ENCODE measurements at regions not wholly inside any gene's neighbourhood (a gene's known extent, or its start where the extent isn't known, plus 50 kb on each side); places are given as distances from the start of the nearest gene placed in this dataset.
"Not testable (repeated sequence)": the region's sequence is repeated elsewhere in the genome, so short reads cannot be mapped to it uniquely, and the experiment has no call there.

- peaks cover 14% of the 10 kb centered on the region for H3K9me3 Mint-ChIP-seq
- no peaks in the 10 kb centered on the region for H3K4me1 Mint-ChIP-seq (ENCODE audit: low read depth)
- DNase-seq (no peak), ATAC-seq (no peak)
- H3K27me3 Mint-ChIP-seq (ENCODE audit: low read depth): no peaks in the 10 kb centered on the region
- H3K4me3 Mint-ChIP-seq: peak overlapping the region; percentile 17
- H3K36me3 Mint-ChIP-seq (ENCODE audit: insufficient read depth): no peaks in the 10 kb centered on the region
These were observed 407.4 kb upstream of the AADAT start for GRCh38 chr4:170497112-170497511.

GRCh38 chr4:170491981-170492380 lies 402.2 kb upstream of the AADAT start:
- H3K36me3 Mint-ChIP-seq (ENCODE audit: insufficient read depth): no peaks in the 10 kb centered on the region
- ATAC-seq: no peak
- no peaks in the 10 kb centered on the region for H3K4me1 Mint-ChIP-seq (ENCODE audit: low read depth)
- H3K9me3 Mint-ChIP-seq: peaks cover 15% of the 10 kb centered on the region
- no peak overlapping the region for H3K4me3 Mint-ChIP-seq
- H3K27me3 Mint-ChIP-seq (ENCODE audit: low read depth): no peaks in the 10 kb centered on the region
- no peak for DNase-seq

DNA sequence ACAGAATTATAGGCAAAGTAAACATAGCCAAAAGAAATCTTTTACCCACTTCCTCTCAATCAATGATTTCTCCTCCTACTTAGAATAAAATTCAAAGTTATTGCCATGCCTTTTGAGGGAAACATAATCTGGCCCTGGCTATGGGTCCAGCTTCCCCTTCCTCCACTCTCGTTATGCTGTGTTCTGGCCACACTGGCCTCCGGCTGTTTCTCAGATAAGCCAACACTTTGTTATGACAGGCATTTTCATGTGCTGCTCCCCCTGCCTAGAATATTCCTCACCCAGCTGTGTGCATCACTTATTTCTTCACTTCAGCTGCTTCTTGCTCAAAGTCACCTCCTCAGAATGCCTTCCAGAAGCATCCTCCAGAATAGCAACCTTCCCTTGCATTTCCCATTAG lies 386.6 kb upstream of the AADAT start:
- H3K4me3 Mint-ChIP-seq: no peak overlapping the region

GRCh38 chr4:170465429-170465828 lies 375.7 kb upstream of the AADAT start:
- Mint-ChIP-seq H3K4me1 (ENCODE audit: low read depth) (no peaks in the 10 kb centered on the region), H3K9me3 (peaks cover 9% of the 10 kb centered on the region), H3K36me3 (ENCODE audit: insufficient read depth) (no peaks in the 10 kb centered on the region), H3K27me3 (ENCODE audit: low read depth) (no peaks in the 10 kb centered on the region), H3K4me3 (no peak overlapping the region)
- no peak for ATAC-seq
- no peak for DNase-seq

More for the DNA sequence above, 386.6 kb upstream of the AADAT start:
- no peaks in the 10 kb centered on the region for H3K27me3 Mint-ChIP-seq (ENCODE audit: low read depth)
- H3K9me3 Mint-ChIP-seq: peaks cover 7% of the 10 kb centered on the region
- ATAC-seq: no peak
- H3K36me3 Mint-ChIP-seq (ENCODE audit: insufficient read depth): no peaks in the 10 kb centered on the region
- no peak for DNase-seq
- H3K4me1 Mint-ChIP-seq (ENCODE audit: low read depth): no peaks in the 10 kb centered on the region

DNA sequence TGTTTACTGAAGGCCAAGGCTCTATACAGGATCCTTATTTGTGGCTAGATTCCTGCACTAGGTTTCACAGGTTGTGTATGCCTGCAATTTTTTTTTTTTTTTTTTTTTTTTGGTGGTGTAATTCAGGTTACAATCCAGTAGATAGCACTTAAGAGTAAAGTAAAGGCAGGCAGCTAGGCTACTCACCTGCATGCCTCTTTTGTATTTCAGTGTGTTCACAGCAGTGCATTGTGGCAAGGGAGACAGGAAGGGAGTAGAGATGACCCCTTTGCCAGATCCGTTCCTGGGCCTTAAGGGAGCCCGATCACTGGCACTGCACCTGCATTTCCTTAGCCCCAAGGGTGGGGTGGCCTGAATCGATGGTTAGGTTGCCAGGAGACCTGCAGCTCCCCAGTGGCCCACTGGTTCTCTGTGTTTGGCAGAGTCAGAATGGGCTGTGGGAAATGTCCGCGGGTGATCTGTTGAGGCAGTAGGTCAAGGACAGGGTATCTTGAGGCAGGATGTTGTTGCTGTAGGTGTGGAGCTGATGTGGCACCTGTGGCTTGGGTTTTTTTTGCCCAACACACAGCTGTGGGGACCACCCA lies 374.9 kb upstream of the AADAT start:
- Mint-ChIP-seq H3K9me3 (peaks cover 9% of the 10 kb centered on the region), H3K36me3 (ENCODE audit: insufficient read depth) (no peaks in the 10 kb centered on the region)

GRCh38 chr4:170446782-170447181 lies 357.0 kb upstream of the AADAT start:
- DNase-seq (no peak), ATAC-seq (no peak)
- no peak overlapping the region for H3K4me3 Mint-ChIP-seq
- no peaks in the 10 kb centered on the region for H3K4me1 Mint-ChIP-seq (ENCODE audit: low read depth)
- no peaks in the 10 kb centered on the region for H3K36me3 Mint-ChIP-seq (ENCODE audit: insufficient read depth)
- H3K27me3 Mint-ChIP-seq (ENCODE audit: low read depth): no peaks in the 10 kb centered on the region
- H3K9me3 Mint-ChIP-seq: peaks cover 12% of the 10 kb centered on the region

More for the DNA sequence above, 374.9 kb upstream of the AADAT start:
- no peak for DNase-seq
- Mint-ChIP-seq H3K4me1 (ENCODE audit: low read depth) (no peaks in the 10 kb centered on the region), H3K27me3 (ENCODE audit: low read depth) (no peaks in the 10 kb centered on the region), H3K4me3 (no peak overlapping the region)
- no peak for ATAC-seq

GRCh38 chr4:170441146-170441545 lies 351.4 kb upstream of the AADAT start:
- DNase-seq; H3K27me3 Mint-ChIP-seq (ENCODE audit: low read depth); ATAC-seq; H3K4me1 Mint-ChIP-seq (ENCODE audit: low read depth); H3K36me3 Mint-ChIP-seq (ENCODE audit: insufficient read depth); H3K4me3 Mint-ChIP-seq: not testable (repeated sequence)
- H3K9me3 Mint-ChIP-seq: peaks cover 16% of the 10 kb centered on the region

DNA sequence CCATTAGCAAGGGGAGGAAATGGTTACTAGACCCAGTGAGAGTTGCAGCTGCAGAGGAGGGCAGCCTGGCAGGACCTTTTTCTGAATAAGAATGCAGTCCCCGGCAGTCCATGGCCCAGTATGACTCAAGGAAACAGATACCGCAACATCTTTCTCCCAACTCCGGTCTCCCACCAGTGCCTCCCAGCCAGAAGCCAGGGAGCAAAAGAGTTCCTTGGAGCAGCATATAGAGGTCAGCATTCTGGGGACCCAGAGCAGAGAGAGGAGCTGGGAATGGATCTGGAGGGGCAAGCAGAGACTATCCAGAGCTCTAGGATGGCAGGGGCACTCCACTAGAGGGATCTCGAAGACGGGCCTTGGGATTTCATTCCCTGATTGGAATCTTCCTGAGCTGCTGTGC lies 339.2 kb upstream of the AADAT start:
- DNase-seq (no peak), ATAC-seq (no peak)
- no peak overlapping the region for H3K4me3 Mint-ChIP-seq
- H3K36me3 Mint-ChIP-seq (ENCODE audit: insufficient read depth): no peaks in the 10 kb centered on the region
- H3K27me3 Mint-ChIP-seq (ENCODE audit: low read depth): no peaks in the 10 kb centered on the region
- H3K4me1 Mint-ChIP-seq (ENCODE audit: low read depth): no peaks in the 10 kb centered on the region
- peaks cover 6% of the 10 kb centered on the region for H3K9me3 Mint-ChIP-seq

DNA sequence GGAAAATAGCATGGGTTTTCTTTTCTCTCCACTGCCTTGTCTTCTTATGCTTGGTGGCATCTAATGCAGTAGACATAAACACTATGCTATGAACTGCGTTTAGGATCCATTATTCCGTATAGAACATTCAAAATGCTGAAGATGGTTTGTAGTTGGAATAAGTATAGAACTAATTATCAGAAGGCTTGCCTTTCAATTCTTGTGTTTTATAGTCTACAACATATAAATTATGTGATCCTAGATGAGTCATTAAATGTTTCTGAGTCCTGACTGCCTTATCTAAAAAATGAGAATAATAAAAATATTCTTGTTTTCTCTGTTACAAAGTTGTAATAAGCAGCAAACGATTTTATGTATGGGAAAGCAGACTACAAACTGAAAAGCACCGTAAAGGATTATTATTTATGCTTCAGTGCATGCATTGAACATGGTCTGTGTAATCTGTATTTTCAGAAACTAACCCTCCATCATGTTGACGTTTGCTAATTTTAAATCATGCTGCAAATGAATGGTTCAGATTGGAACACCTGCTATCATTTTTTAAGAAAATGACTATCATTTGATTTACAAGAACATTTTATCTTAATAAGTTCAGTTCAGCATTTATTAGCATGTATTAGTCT lies 335.9 kb upstream of the AADAT start:
- no peak for DNase-seq
- H3K9me3 Mint-ChIP-seq: peaks cover 3% of the 10 kb centered on the region
- no peak overlapping the region for H3K4me3 Mint-ChIP-seq
- ATAC-seq: no peak
- no peaks in the 10 kb centered on the region for H3K36me3 Mint-ChIP-seq (ENCODE audit: insufficient read depth)
- H3K4me1 Mint-ChIP-seq (ENCODE audit: low read depth): no peaks in the 10 kb centered on the region
- H3K27me3 Mint-ChIP-seq (ENCODE audit: low read depth): no peaks in the 10 kb centered on the region

- Mint-ChIP-seq H3K27me3 (ENCODE audit: low read depth) (no peaks in the 10 kb centered on the region), H3K4me3 (no peak overlapping the region), H3K36me3 (ENCODE audit: insufficient read depth) (no peaks in the 10 kb centered on the region), H3K9me3 (peaks cover 3% of the 10 kb centered on the region), H3K4me1 (ENCODE audit: low read depth) (no peaks in the 10 kb centered on the region)
- DNase-seq (no peak), ATAC-seq (no peak)
These were observed 335.3 kb upstream of the AADAT start for GRCh38 chr4:170425040-170425439.

- no peaks in the 10 kb centered on the region for H3K4me1 Mint-ChIP-seq (ENCODE audit: low read depth)
- no peaks in the 10 kb centered on the region for H3K27me3 Mint-ChIP-seq (ENCODE audit: low read depth)
- ATAC-seq (no peak), DNase-seq (no peak)
- no peak overlapping the region for H3K4me3 Mint-ChIP-seq
- no peaks in the 10 kb centered on the region for H3K9me3 Mint-ChIP-seq
- no peaks in the 10 kb centered on the region for H3K36me3 Mint-ChIP-seq (ENCODE audit: insufficient read depth)
These were observed 333.4 kb upstream of the AADAT start for GRCh38 chr4:170423137-170423536.

- no peak for DNase-seq
- Mint-ChIP-seq H3K4me1 (ENCODE audit: low read depth) (no peaks in the 10 kb centered on the region), H3K4me3 (no peak overlapping the region), H3K9me3 (no peaks in the 10 kb centered on the region), H3K36me3 (ENCODE audit: insufficient read depth) (no peaks in the 10 kb centered on the region), H3K27me3 (ENCODE audit: low read depth) (no peaks in the 10 kb centered on the region)
- no peak for ATAC-seq
These were observed 330.5 kb upstream of the AADAT start for GRCh38 chr4:170420255-170420693.

GRCh38 chr4:170414961-170415360 lies 325.2 kb upstream of the AADAT start:
- Mint-ChIP-seq H3K36me3 (ENCODE audit: insufficient read depth) (no peaks in the 10 kb centered on the region), H3K27me3 (ENCODE audit: low read depth) (no peaks in the 10 kb centered on the region)

DNA sequence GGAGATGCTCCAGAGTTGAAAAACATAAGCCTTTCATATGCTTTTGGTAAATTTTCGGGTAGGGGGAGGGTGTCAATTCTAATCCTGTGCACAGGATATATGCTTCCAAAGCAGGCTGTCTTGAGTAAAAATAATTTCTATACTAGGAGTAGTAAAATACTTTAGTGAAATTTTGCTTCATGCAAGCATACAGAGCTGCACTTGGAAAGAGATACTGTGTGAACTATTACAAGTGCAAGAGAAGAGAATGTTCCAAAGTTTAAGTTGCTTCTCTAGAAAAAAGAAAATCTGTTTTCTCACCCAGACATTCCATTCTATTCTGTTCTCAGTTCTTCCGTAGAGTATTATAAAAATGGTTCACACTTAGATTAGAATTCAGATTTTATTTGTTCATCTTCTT lies 324.6 kb upstream of the AADAT start:
- Mint-ChIP-seq H3K4me1 (ENCODE audit: low read depth) (no peaks in the 10 kb centered on the region), H3K4me3 (no peak overlapping the region), H3K9me3 (peaks cover 3% of the 10 kb centered on the region), H3K36me3 (ENCODE audit: insufficient read depth) (no peaks in the 10 kb centered on the region), H3K27me3 (ENCODE audit: low read depth) (no peaks in the 10 kb centered on the region)
- no peak for ATAC-seq
- DNase-seq: no peak

More at GRCh38 chr4:170414961-170415360, 325.2 kb upstream of the AADAT start:
- Mint-ChIP-seq H3K4me1 (ENCODE audit: low read depth) (no peaks in the 10 kb centered on the region), H3K4me3 (no peak overlapping the region), H3K9me3 (peaks cover 3% of the 10 kb centered on the region)
- DNase-seq (no peak), ATAC-seq (no peak)

DNA sequence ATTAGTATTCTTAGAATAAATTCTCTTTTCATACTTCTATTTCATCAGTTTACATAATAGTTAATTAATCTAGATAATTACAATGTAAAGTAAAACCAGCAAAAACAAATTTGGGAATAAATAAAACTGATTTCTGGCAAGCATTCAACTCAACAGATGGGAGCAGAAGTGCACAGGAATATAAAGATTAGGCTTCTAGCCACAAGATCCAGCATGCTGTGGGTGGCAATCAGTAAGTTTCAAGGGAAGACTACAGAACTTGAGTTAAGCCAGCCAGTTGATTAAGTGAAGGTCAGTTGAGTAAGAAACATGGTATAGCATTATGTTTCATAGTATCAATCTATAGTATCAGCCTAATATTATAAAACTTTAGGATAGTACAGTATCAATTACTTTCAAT lies 324.2 kb upstream of the AADAT start:
- no peaks in the 10 kb centered on the region for H3K4me1 Mint-ChIP-seq (ENCODE audit: low read depth)
- DNase-seq: no peak
- H3K36me3 Mint-ChIP-seq (ENCODE audit: insufficient read depth): no peaks in the 10 kb centered on the region
- no peak overlapping the region for H3K4me3 Mint-ChIP-seq
- H3K27me3 Mint-ChIP-seq (ENCODE audit: low read depth): no peaks in the 10 kb centered on the region
- ATAC-seq: no peak
- H3K9me3 Mint-ChIP-seq: peaks cover 3% of the 10 kb centered on the region
